ENCODE measurements at regions not wholly inside any gene's neighbourhood (a gene's known extent, or its start where the extent isn't known, plus 50 kb on each side); places are given as distances from the start of the nearest gene placed in this dataset.

- WGBS (ENCODE audit: extremely low coverage, insufficient coverage, insufficient read length), result no CpG with 5 or more reads among the region's 1 CpG
- Histone ChIP-seq H2AK5ac (ENCODE audit: low read length) (no peak overlapping the region), H3K27ac (ENCODE audit: low read depth, low read length) (no peak overlapping the region), H3K4me3 (ENCODE audit: low read depth, low read length) (no peak overlapping the region), H4K8ac (ENCODE audit: low read depth, low read length) (no peak overlapping the region), H2AFZ (ENCODE audit: insufficient read depth, low read length, poor library complexity) (no peak overlapping the region), H3K4ac (ENCODE audit: low read depth, low read length) (no peak overlapping the region), H3K4me1 (ENCODE audit: control insufficient read depth in 1 of 2, insufficient read depth in 2 of 2, low read length in 2 of 2) (no peaks in the 10 kb centered on the region), H3K79me2 (ENCODE audit: control insufficient read depth, insufficient read depth, low read length, poor library complexity) (no peaks in the 10 kb centered on the region), H4K91ac (ENCODE audit: low read depth, low read length) (no peak overlapping the region), H3K27me3 (ENCODE audit: insufficient read depth, low read length) (no peaks in the 10 kb centered on the region), H4K12ac (ENCODE audit: low read depth, low read length) (no peak overlapping the region), H3K9ac (ENCODE audit: low read length) (no peak overlapping the region), H3K36me3 (ENCODE audit: control insufficient read depth in 1 of 2, insufficient read depth in 2 of 2, low read length in 2 of 2) (peaks cover 0 to 2% of the 10 kb centered on the region in 2 experiments), H3K14ac (ENCODE audit: low read length) (no peak overlapping the region), H2BK120ac (ENCODE audit: insufficient read depth, low read length, poor library complexity) (no peak overlapping the region), H2BK12ac (ENCODE audit: low read length) (no peak overlapping the region), H3K23ac (ENCODE audit: low read length) (no peak overlapping the region), H2BK5ac (ENCODE audit: low read depth, low read length, poor library complexity) (no peak overlapping the region), H3K18ac (ENCODE audit: low read length) (no peak overlapping the region), H3K79me1 (ENCODE audit: low read length) (no peaks in the 10 kb centered on the region), H3K9me3 (ENCODE audit: insufficient read depth, low read depth, low read length) (peaks cover 2% of the 10 kb centered on the region), H3K4me2 (ENCODE audit: low read length) (no peak overlapping the region)
- DNase-seq, result no peak
Measured at GRCh38 chr5:82753374-82753773, 323.8 kb downstream of the TMEM167A start.

GRCh38 chr5:82749461-82749820 is 327.8 kb downstream of the TMEM167A start:
- no peak overlapping the region for H2AK5ac ChIP-seq (ENCODE audit: low read length)
- no peak overlapping the region for H3K23ac ChIP-seq (ENCODE audit: low read length)
- no peak overlapping the region for H3K4ac ChIP-seq (ENCODE audit: low read depth, low read length)
- no peak overlapping the region for H4K91ac ChIP-seq (ENCODE audit: low read depth, low read length)
- H3K36me3 ChIP-seq (ENCODE audit: control insufficient read depth in 1 of 2, insufficient read depth in 2 of 2, low read length in 2 of 2), result peaks cover 0 to 2% of the 10 kb centered on the region in 2 experiments
- H3K79me2 ChIP-seq (ENCODE audit: control insufficient read depth, insufficient read depth, low read length, poor library complexity), result no peaks in the 10 kb centered on the region
- H3K14ac ChIP-seq (ENCODE audit: low read length), result no peak overlapping the region
- H3K9ac ChIP-seq (ENCODE audit: low read length), result no peak overlapping the region
- H3K18ac ChIP-seq (ENCODE audit: low read length), result no peak overlapping the region
- H2BK5ac ChIP-seq (ENCODE audit: low read depth, low read length, poor library complexity), result no peak overlapping the region
- H2BK12ac ChIP-seq (ENCODE audit: low read length), result no peak overlapping the region
- H3K9me3 ChIP-seq (ENCODE audit: insufficient read depth, low read depth, low read length), result peaks cover 2% of the 10 kb centered on the region
- no peak overlapping the region for H2AFZ ChIP-seq (ENCODE audit: insufficient read depth, low read length, poor library complexity)
- H3K4me3 ChIP-seq (ENCODE audit: low read depth, low read length), result no peak overlapping the region
- no CpG with 5 or more reads among the region's 5 CpGs for WGBS (ENCODE audit: extremely low coverage, insufficient coverage, insufficient read length)
- no peak overlapping the region for H4K12ac ChIP-seq (ENCODE audit: low read depth, low read length)
- H3K4me1 ChIP-seq (ENCODE audit: control insufficient read depth in 1 of 2, insufficient read depth in 2 of 2, low read length in 2 of 2), result no peaks in the 10 kb centered on the region
- no peak overlapping the region for H4K8ac ChIP-seq (ENCODE audit: low read depth, low read length)
- no peak overlapping the region for H3K4me2 ChIP-seq (ENCODE audit: low read length)
- H3K27me3 ChIP-seq (ENCODE audit: insufficient read depth, low read length), result no peaks in the 10 kb centered on the region
- no peak for DNase-seq
- no peak overlapping the region for H3K27ac ChIP-seq (ENCODE audit: low read depth, low read length)
- H3K79me1 ChIP-seq (ENCODE audit: low read length), result no peaks in the 10 kb centered on the region
- H2BK120ac ChIP-seq (ENCODE audit: insufficient read depth, low read length, poor library complexity), result no peak overlapping the region

GRCh38 chr5:82748688-82749460 is 328.3 kb downstream of the TMEM167A start:
- H2BK5ac ChIP-seq (ENCODE audit: low read depth, low read length, poor library complexity), result no peak overlapping the region
- WGBS (ENCODE audit: extremely low coverage, insufficient coverage, insufficient read length), result no CpG with 5 or more reads among the region's 8 CpGs
- H3K9ac ChIP-seq (ENCODE audit: low read length), result no peak overlapping the region
- no peak overlapping the region for H2AK5ac ChIP-seq (ENCODE audit: low read length)
- H2BK120ac ChIP-seq (ENCODE audit: insufficient read depth, low read length, poor library complexity), result no peak overlapping the region
- H3K4me3 ChIP-seq (ENCODE audit: low read depth, low read length), result no peak overlapping the region
- H3K9me3 ChIP-seq (ENCODE audit: insufficient read depth, low read depth, low read length), result peaks cover 2% of the 10 kb centered on the region
- H4K12ac ChIP-seq (ENCODE audit: low read depth, low read length), result no peak overlapping the region
- no peak overlapping the region for H3K27ac ChIP-seq (ENCODE audit: low read depth, low read length)
- no peak overlapping the region for H3K14ac ChIP-seq (ENCODE audit: low read length)
- no peak overlapping the region for H2AFZ ChIP-seq (ENCODE audit: insufficient read depth, low read length, poor library complexity)
- H3K27me3 ChIP-seq (ENCODE audit: insufficient read depth, low read length), result no peaks in the 10 kb centered on the region
- H3K23ac ChIP-seq (ENCODE audit: low read length), result no peak overlapping the region
- H3K4ac ChIP-seq (ENCODE audit: low read depth, low read length), result no peak overlapping the region
- no peaks in the 10 kb centered on the region for H3K79me2 ChIP-seq (ENCODE audit: control insufficient read depth, insufficient read depth, low read length, poor library complexity)
- H3K36me3 ChIP-seq (ENCODE audit: control insufficient read depth in 1 of 2, insufficient read depth in 2 of 2, low read length in 2 of 2), result peaks cover 0 to 2% of the 10 kb centered on the region in 2 experiments
- no peak overlapping the region for H4K91ac ChIP-seq (ENCODE audit: low read depth, low read length)
- H4K8ac ChIP-seq (ENCODE audit: low read depth, low read length), result no peak overlapping the region
- DNase-seq, result no peak
- H3K18ac ChIP-seq (ENCODE audit: low read length), result no peak overlapping the region
- no peaks in the 10 kb centered on the region for H3K79me1 ChIP-seq (ENCODE audit: low read length)
- no peak overlapping the region for H2BK12ac ChIP-seq (ENCODE audit: low read length)
- no peaks in the 10 kb centered on the region for H3K4me1 ChIP-seq (ENCODE audit: control insufficient read depth in 1 of 2, insufficient read depth in 2 of 2, low read length in 2 of 2)
- H3K4me2 ChIP-seq (ENCODE audit: low read length), result no peak overlapping the region

- peaks cover 0 to 2% of the 10 kb centered on the region in 2 experiments for H3K36me3 ChIP-seq (ENCODE audit: control insufficient read depth in 1 of 2, insufficient read depth in 2 of 2, low read length in 2 of 2)
- H4K8ac ChIP-seq (ENCODE audit: low read depth, low read length), result no peak overlapping the region
- no peak overlapping the region for H2BK12ac ChIP-seq (ENCODE audit: low read length)
- H3K4me1 ChIP-seq (ENCODE audit: control insufficient read depth in 1 of 2, insufficient read depth in 2 of 2, low read length in 2 of 2), result no peaks in the 10 kb centered on the region
- peaks cover 2% of the 10 kb centered on the region for H3K9me3 ChIP-seq (ENCODE audit: insufficient read depth, low read depth, low read length)
- H3K27ac ChIP-seq (ENCODE audit: low read depth, low read length), result no peak overlapping the region
- H2BK5ac ChIP-seq (ENCODE audit: low read depth, low read length, poor library complexity), result no peak overlapping the region
- H4K91ac ChIP-seq (ENCODE audit: low read depth, low read length), result no peak overlapping the region
- no peaks in the 10 kb centered on the region for H3K79me1 ChIP-seq (ENCODE audit: low read length)
- no peak overlapping the region for H3K9ac ChIP-seq (ENCODE audit: low read length)
- H2AFZ ChIP-seq (ENCODE audit: insufficient read depth, low read length, poor library complexity), result no peak overlapping the region
- no peak overlapping the region for H4K12ac ChIP-seq (ENCODE audit: low read depth, low read length)
- WGBS (ENCODE audit: extremely low coverage, insufficient coverage, insufficient read length), result no CpG with 5 or more reads among the region's 2 CpGs
- H3K4me3 ChIP-seq (ENCODE audit: low read depth, low read length), result no peak overlapping the region
- no peaks in the 10 kb centered on the region for H3K79me2 ChIP-seq (ENCODE audit: control insufficient read depth, insufficient read depth, low read length, poor library complexity)
- H3K14ac ChIP-seq (ENCODE audit: low read length), result no peak overlapping the region
- DNase-seq, result no peak
- H3K23ac ChIP-seq (ENCODE audit: low read length), result no peak overlapping the region
- no peak overlapping the region for H2AK5ac ChIP-seq (ENCODE audit: low read length)
- H2BK120ac ChIP-seq (ENCODE audit: insufficient read depth, low read length, poor library complexity), result no peak overlapping the region
- H3K4ac ChIP-seq (ENCODE audit: low read depth, low read length), result no peak overlapping the region
- no peak overlapping the region for H3K4me2 ChIP-seq (ENCODE audit: low read length)
- H3K27me3 ChIP-seq (ENCODE audit: insufficient read depth, low read length), result no peaks in the 10 kb centered on the region
- no peak overlapping the region for H3K18ac ChIP-seq (ENCODE audit: low read length)
Measured at GRCh38 chr5:82747986-82748385, 329.2 kb downstream of the TMEM167A start.

All from trophoblast cell (in vitro differentiated cells and primary cell).